ENCODE measurements at regions not wholly inside any gene's neighbourhood (a gene's known extent, or its start where the extent isn't known, plus 50 kb on each side); places are given as distances from the start of the nearest gene placed in this dataset.
A peak's percentile ranks its signal among the peaks of the same experiment; 100 is the strongest.

GRCh38 chr10:10765017-10765416 lies 252.7 kb upstream of the CELF2 start:
- no peak for DNase-seq (ENCODE audit: low read depth)

- no peak for DNase-seq (ENCODE audit: low read depth)
Measured at GRCh38 chr10:10772411-10772810, 245.3 kb upstream of the CELF2 start.

GRCh38 chr10:10772874-10773508 lies 244.7 kb upstream of the CELF2 start:
- no peak for DNase-seq (ENCODE audit: low read depth)

GRCh38 chr10:10774416-10774815 lies 243.3 kb upstream of the CELF2 start:
- DNase-seq (ENCODE audit: low read depth): no peak

GRCh38 chr10:10776363-10776762 lies 241.3 kb upstream of the CELF2 start:
- no peak for DNase-seq (ENCODE audit: low read depth)

GRCh38 chr10:10777279-10777678 lies 240.4 kb upstream of the CELF2 start:
- no peak for DNase-seq (ENCODE audit: low read depth)

GRCh38 chr10:10777723-10778122 lies 239.9 kb upstream of the CELF2 start:
- DNase-seq (ENCODE audit: low read depth): no peak

- DNase-seq (ENCODE audit: low read depth): no peak
Measured at GRCh38 chr10:10778959-10779358, 238.7 kb upstream of the CELF2 start.

- DNase-seq (ENCODE audit: low read depth): no peak
Measured at GRCh38 chr10:10779511-10779910, 238.2 kb upstream of the CELF2 start.

- no peak for DNase-seq (ENCODE audit: low read depth)
Measured at GRCh38 chr10:10780746-10781145, 236.9 kb upstream of the CELF2 start.

GRCh38 chr10:10782603-10783002 lies 235.1 kb upstream of the CELF2 start:
- DNase-seq (ENCODE audit: low read depth): no peak

GRCh38 chr10:10785627-10786026 lies 232.0 kb upstream of the CELF2 start:
- DNase-seq (ENCODE audit: low read depth): no peak

GRCh38 chr10:10786109-10787090 lies 231.3 kb upstream of the CELF2 start:
- DNase-seq (ENCODE audit: low read depth): no peak

- no peak for DNase-seq (ENCODE audit: low read depth)
Measured at GRCh38 chr10:10787586-10787985, 230.1 kb upstream of the CELF2 start.

GRCh38 chr10:10788761-10789160 lies 228.9 kb upstream of the CELF2 start:
- no peak for DNase-seq (ENCODE audit: low read depth)

- no peak for DNase-seq (ENCODE audit: low read depth)
Measured at GRCh38 chr10:10791869-10792268, 225.8 kb upstream of the CELF2 start.

- no peak for DNase-seq (ENCODE audit: low read depth)
Measured at GRCh38 chr10:10792681-10793080, 225.0 kb upstream of the CELF2 start.

- no peak for DNase-seq (ENCODE audit: low read depth)
Measured at GRCh38 chr10:10794046-10794445, 223.6 kb upstream of the CELF2 start.

GRCh38 chr10:10794791-10795191 lies 222.9 kb upstream of the CELF2 start:
- DNase-seq (ENCODE audit: low read depth): no peak

GRCh38 chr10:10796061-10796773 lies 221.5 kb upstream of the CELF2 start:
- peak; percentile 77 for DNase-seq (ENCODE audit: low read depth)

GRCh38 chr10:10796774-10797415 lies 220.8 kb upstream of the CELF2 start:
- DNase-seq (ENCODE audit: low read depth): no peak

- DNase-seq (ENCODE audit: low read depth): no peak
Measured at GRCh38 chr10:10797513-10797912, 220.2 kb upstream of the CELF2 start.
